WERI-Rb-1 (cell line): ENCODE measurements at regions not wholly inside any gene's neighbourhood (a gene's known extent, or its start where the extent isn't known, plus 50 kb on each side); places are given as distances from the start of the nearest gene placed in this dataset.
A peak's percentile ranks its signal among the peaks of the same experiment; 100 is the strongest.

ENCODE experiments used
- DNase-seq: peaks from one replicate; pipeline ENCODE4 v3.0.0-alpha.2; 2020
- H3K27ac ChIP-seq: fragments of 250-450 bp; sonication (Bioruptor Pico); 2 replicates; pipeline ENCODE4 v1.5.1; 2020; ENCODE audit warnings: mild to moderate bottlenecking, moderate library complexity
- H3K27me3 ChIP-seq: fragments of 250-450 bp; sonication (Bioruptor Pico); 2 replicates; pipeline ENCODE4 v1.5.1; 2021; ENCODE audit warnings: mild to moderate bottlenecking, low read depth, moderate library complexity; ENCODE audit not compliant: insufficient read depth, severe bottlenecking
- H3K36me3 ChIP-seq: fragments of 250-450 bp; sonication (Bioruptor Pico); 2 replicates; pipeline ENCODE4 v1.5.1; 2020; ENCODE audit warnings: mild to moderate bottlenecking, moderate library complexity
- H3K4me3 ChIP-seq: 2 replicates; pipeline ENCODE4 v1.5.1; 2011; ENCODE audit warnings: low read depth, mild to moderate bottlenecking, control low read depth, low read length
- H3K9me3 ChIP-seq: fragments of 250-450 bp; sonication (Bioruptor Pico); 2 replicates; pipeline ENCODE4 v1.5.1; 2021; ENCODE audit warnings: mild to moderate bottlenecking, moderate library complexity; ENCODE audit not compliant: severe bottlenecking
- CTCF ChIP-seq: IDR thresholded peaks from 2 replicates; pipeline ENCODE4 v1.5.1; 2011; ENCODE audit warnings: low read depth, mild to moderate bottlenecking, control low read depth, inconsistent platforms, low read length

GRCh38 chr10:1807924-1808323 lies 70.6 kb upstream of the ADARB2 start:
- H3K27me3 ChIP-seq: peaks cover 4% of the 10 kb centered on the region
- no peak for TF ChIP-seq CTCF
- H3K9me3 ChIP-seq: no peaks in the 10 kb centered on the region
- H3K27ac ChIP-seq: no peak overlapping the region
- no peak overlapping the region for H3K4me3 ChIP-seq
- H3K36me3 ChIP-seq: no peaks in the 10 kb centered on the region
- no peak for DNase-seq

DNA sequence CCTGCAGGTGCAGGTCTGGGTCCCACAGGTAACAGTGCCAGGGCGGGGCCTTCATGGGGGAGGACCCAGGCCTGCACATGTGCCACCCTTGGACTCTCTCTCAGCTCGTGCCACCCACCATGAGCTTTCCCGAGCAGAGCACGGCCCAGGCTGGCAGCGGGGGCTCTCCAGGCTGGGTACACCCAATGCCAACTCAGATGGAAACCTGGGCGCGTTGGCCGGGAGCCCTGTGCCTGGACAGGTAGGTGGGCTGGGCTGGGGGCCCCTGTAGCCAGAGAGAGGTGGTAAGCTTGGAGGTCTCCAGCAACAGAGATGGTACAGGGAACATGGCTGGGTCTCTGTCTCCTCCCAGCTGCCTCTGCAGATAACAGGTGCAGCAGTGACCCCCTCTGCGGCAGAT lies 69.9 kb upstream of the ADARB2 start:
- Histone ChIP-seq H3K27ac (no peak overlapping the region), H3K27me3 (peaks cover 4% of the 10 kb centered on the region), H3K36me3 (no peaks in the 10 kb centered on the region), H3K9me3 (no peaks in the 10 kb centered on the region), H3K4me3 (no peak overlapping the region)
- DNase-seq: no peak
- TF ChIP-seq CTCF: no peak

GRCh38 chr10:1802413-1802812 lies 65.1 kb upstream of the ADARB2 start:
- H3K27ac ChIP-seq: no peak overlapping the region
- TF ChIP-seq CTCF: no peak

GRCh38 chr10:1788401-1788800 lies 51.1 kb upstream of the ADARB2 start:
- DNase-seq: peak; percentile 10
- H3K4me3 ChIP-seq: no peak overlapping the region
- H3K36me3 ChIP-seq: no peaks in the 10 kb centered on the region
- TF ChIP-seq CTCF: no peak
- H3K9me3 ChIP-seq: no peaks in the 10 kb centered on the region
- no peaks in the 10 kb centered on the region for H3K27me3 ChIP-seq
- H3K27ac ChIP-seq: no peak overlapping the region

More at GRCh38 chr10:1802413-1802812, 65.1 kb upstream of the ADARB2 start:
- peaks cover 4% of the 10 kb centered on the region for H3K27me3 ChIP-seq
- no peaks in the 10 kb centered on the region for H3K9me3 ChIP-seq
- H3K36me3 ChIP-seq: no peaks in the 10 kb centered on the region
- H3K4me3 ChIP-seq: no peak overlapping the region
- no peak for DNase-seq
